ENCODE measurements at regions not wholly inside any gene's neighbourhood (a gene's known extent, or its start where the extent isn't known, plus 50 kb on each side); places are given as distances from the start of the nearest gene placed in this dataset.

GRCh38 chr21:36555199-36555800 is 75.4 kb upstream of the CLDN14 start:
- H3K27me3 ChIP-seq, result no peaks in the 10 kb centered on the region
- H3K36me3 ChIP-seq, result no peaks in the 10 kb centered on the region
- H3K4me3 ChIP-seq, result no peak overlapping the region
- TF ChIP-seq POLR2A (IDR thresholded peaks at IDR 0.05) (no peak), EP300 (IDR thresholded peaks at IDR 0.05) (no peak), POLR2AphosphoS5 (IDR thresholded peaks at IDR 0.05) (no peak), CTCF (IDR thresholded peaks at IDR 0.05) (no peak)
- 68 to 79% methylated on average over 16 of the region's 16 CpGs for WGBS, 2 donors
- no peaks in the 10 kb centered on the region for H3K4me1 ChIP-seq
- no peak overlapping the region for H3K27ac ChIP-seq
- DNase-seq, result no peak
- no peak for ATAC-seq (ENCODE audit: low FRiP score in 2 of 2)
- no peaks in the 10 kb centered on the region for H3K9me3 ChIP-seq

GRCh38 chr21:36557316-36557715 is 77.4 kb upstream of the CLDN14 start:
- no peak for TF ChIP-seq POLR2A (IDR thresholded peaks at IDR 0.05)
- no peak for TF ChIP-seq EP300 (IDR thresholded peaks at IDR 0.05)
- TF ChIP-seq CTCF (IDR thresholded peaks at IDR 0.05), result no peak
- TF ChIP-seq POLR2AphosphoS5 (IDR thresholded peaks at IDR 0.05), result no peak
- 65 to 88% methylated on average over 3 of the region's 3 CpGs for WGBS, 2 donors

GRCh38 chr21:36560933-36561575 is 81.1 kb upstream of the CLDN14 start:
- Histone ChIP-seq H3K9me3 (no peaks in the 10 kb centered on the region), H3K27ac (no peak overlapping the region), H3K36me3 (no peaks in the 10 kb centered on the region), H3K4me3 (no peak overlapping the region), H3K27me3 (no peaks in the 10 kb centered on the region), H3K4me1 (no peaks in the 10 kb centered on the region)
- TF ChIP-seq CTCF (IDR thresholded peaks at IDR 0.05) (no peak), POLR2AphosphoS5 (IDR thresholded peaks at IDR 0.05) (no peak), POLR2A (IDR thresholded peaks at IDR 0.05) (no peak), EP300 (IDR thresholded peaks at IDR 0.05) (no peak)
- peak in 1 of 2 donors; percentile 15 for ATAC-seq (ENCODE audit: low FRiP score in 2 of 2)
- no peak for DNase-seq
- WGBS, 2 donors, result 78 to 85% methylated on average over 7 of the region's 7 CpGs

More at GRCh38 chr21:36557316-36557715, 77.4 kb upstream of the CLDN14 start:
- no peaks in the 10 kb centered on the region for H3K36me3 ChIP-seq
- H3K27ac ChIP-seq, result no peak overlapping the region
- ATAC-seq (ENCODE audit: low FRiP score in 2 of 2) (no peak), DNase-seq (no peak)
- H3K4me3 ChIP-seq, result no peak overlapping the region
- no peaks in the 10 kb centered on the region for H3K9me3 ChIP-seq
- H3K4me1 ChIP-seq, result no peaks in the 10 kb centered on the region
- H3K27me3 ChIP-seq, result no peaks in the 10 kb centered on the region

GRCh38 chr21:36563341-36563926 is 83.5 kb upstream of the CLDN14 start:
- H3K4me1 ChIP-seq, result no peaks in the 10 kb centered on the region
- ATAC-seq (ENCODE audit: low FRiP score in 2 of 2), result no peak
- TF ChIP-seq EP300 (IDR thresholded peaks at IDR 0.05), result no peak
- no peak for TF ChIP-seq POLR2AphosphoS5 (IDR thresholded peaks at IDR 0.05)
- TF ChIP-seq POLR2A (IDR thresholded peaks at IDR 0.05), result no peak
- no peak for TF ChIP-seq CTCF (IDR thresholded peaks at IDR 0.05)
- WGBS, 2 donors, result 76 to 79% methylated on average over 12 of the region's 12 CpGs
- no peak overlapping the region for H3K27ac ChIP-seq
- no peaks in the 10 kb centered on the region for H3K36me3 ChIP-seq
- DNase-seq, result no peak
- no peak overlapping the region for H3K4me3 ChIP-seq
- no peaks in the 10 kb centered on the region for H3K27me3 ChIP-seq
- H3K9me3 ChIP-seq, result no peaks in the 10 kb centered on the region

All from upper lobe of left lung (tissue), 6 donors.